GM21723 (cell line): ENCODE measurements at regions not wholly inside any gene's neighbourhood (a gene's known extent, or its start where the extent isn't known, plus 50 kb on each side); places are given as distances from the start of the nearest gene placed in this dataset.

Experiments
- ATAC-seq: cut with Tn5 transposase; IDR thresholded peaks from one replicate; pipeline ENCODE4 v1.9.1; 2021; ENCODE audit warnings: mild to moderate bottlenecking, moderate library complexity; ENCODE audit not compliant: unreplicated experiment

DNA sequence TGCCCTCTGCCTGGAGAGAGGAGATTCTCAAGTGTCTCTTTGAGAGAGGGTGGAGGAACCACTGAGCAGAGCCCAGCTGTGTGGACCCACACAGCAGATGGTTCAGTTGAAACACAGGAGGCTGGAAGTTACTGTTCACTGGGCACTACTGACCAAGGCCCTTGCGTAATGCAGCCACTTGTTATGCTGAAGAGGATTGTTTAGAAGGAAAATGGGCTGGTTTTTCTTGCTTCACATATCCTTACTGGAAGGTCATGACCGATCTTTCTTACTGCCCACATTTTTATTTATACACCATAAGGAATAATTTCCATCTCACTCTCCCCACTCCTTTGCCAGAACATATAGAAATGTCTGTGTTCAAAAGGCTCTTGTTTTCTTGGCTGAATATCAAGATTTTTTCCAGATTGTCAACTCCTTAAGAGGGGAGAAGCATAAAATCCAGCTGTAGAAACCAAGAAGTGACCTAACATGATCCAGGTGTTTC lies 375.1 kb upstream of the DDHD1 start:
- no peak for ATAC-seq

DNA sequence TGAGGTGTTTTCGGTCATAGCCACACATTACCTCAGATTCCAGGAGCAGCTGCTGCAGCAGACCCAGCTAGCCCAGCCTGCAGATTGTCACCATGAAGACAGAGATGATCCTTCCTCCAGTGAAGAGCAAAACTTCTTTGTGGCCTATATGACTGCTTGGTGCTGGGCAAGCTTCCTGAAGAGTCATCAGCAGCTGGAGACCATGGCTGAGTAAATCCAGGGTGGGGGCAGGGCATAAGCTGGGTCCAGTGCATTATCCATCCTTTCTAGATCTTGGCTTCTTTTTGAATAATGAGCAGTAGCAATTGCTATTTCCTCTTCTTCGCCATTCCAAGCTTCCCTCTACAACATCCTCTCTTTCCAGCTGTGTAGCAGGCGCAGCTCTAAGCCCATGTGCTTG lies 373.1 kb upstream of the DDHD1 start:
- ATAC-seq = no peak

DNA sequence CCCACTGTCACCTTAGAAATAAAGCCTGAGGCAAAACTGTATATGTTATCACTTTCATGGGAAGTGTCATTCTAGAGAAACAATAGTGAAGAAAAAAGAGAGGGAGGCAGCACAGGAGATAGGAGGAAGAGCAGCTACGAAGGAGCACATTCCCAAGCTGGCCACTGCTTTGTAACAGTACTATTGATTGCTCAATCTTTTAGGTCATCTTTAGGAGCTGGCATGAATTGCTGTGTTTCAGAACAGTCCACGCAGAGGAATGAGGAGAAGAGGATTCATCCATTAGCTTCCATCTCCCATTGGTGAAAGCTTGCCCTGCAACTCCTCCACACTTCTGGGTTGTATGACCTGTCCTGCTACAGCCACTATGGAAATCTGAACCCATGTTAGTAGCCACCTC lies 372.5 kb upstream of the DDHD1 start:
- ATAC-seq = no peak

DNA sequence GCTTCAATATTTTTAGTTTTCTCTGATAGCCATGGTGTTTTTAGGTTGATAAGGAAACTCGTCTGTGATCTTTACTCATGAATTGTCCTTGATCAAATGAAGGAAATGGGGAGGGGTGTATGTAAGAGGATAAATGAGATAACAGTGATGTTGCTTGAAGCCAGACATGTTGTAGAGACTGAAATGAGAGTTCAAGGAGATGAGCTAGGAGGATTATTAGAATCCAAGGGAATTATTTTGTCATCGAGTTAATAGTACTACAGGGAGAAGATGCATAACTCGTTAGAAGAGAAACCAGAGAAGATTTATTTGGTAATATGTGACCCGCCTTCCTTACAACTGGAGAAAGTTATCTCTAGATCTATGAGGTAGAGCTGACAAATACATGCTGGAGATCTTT lies 371.3 kb upstream of the DDHD1 start:
- ATAC-seq = no peak

DNA sequence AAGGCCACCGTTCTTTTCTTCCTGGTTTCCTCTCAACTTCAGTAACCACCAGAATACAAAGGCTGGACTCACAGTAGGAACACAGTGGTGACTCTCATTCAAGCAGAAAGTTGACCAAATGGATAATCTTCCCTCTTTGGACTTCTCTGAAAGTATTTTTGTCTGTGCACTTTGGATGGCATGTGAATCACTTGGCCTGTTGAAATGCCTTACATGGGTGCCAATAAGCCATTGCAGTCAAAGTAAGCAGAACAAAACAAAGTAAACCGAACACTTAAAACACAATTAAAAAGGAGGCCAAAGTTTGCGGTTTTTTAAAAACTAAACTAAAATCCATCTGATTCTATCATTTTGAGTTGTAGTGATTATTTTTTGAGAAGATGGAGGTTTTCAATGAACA lies 370.1 kb upstream of the DDHD1 start:
- no peak for ATAC-seq

DNA sequence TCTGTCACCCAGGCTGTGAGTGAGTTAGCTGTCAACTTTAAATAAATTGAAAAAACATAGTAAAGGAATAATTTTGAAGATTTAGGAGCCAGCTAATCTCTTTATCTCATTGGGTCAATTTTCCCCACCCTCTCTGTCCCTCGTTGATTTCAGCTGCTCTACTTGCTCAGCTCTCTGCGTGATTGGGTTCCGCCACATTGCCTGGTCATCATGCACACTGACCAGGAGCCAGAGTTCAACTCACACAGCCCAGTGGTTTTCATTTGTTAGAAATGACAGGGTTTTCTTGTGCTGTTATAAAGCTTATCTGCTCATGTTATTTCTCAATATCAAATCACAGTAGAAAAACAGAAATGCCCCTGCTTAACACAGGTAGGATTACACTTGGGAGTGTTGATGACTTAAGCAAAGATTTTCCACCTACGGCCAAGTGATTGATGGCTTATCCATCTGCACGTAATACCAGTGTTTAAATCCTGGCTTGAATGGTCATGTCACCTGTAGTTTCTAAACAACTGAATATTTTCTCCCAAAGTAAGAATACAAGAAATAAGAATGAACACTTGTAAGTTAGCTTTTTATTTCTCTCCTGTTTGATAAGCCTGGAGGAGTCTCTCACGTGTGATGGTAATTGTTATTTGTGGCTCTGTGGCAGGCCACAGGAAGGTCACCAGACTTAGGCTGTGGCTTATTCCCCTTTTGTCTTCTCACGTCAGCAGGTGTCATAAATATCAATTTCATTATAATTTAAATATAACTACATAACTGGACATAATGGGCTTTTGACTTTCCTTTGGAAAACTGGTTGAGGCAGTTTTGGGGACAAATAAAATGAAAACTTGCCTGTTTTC lies 367.2 kb upstream of the DDHD1 start:
- ATAC-seq = no peak

DNA sequence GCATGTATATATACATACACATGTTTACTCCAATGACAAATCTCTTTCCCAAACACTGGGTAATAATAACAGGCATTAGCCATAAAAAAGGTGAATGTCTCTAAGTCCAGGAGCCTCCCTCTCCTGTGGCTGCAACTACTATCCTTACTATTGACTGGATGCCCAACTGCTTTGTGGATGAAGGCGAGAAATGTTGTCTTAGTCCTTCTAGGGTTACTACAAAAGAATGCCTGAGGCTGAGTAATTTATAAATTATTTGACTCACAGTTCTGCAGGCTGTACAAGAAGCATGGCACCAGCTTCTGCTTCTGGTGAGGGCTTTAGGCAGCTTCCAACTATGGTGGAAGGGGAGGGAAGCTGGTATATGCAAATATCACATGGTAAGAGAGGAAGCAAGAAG lies 366.0 kb upstream of the DDHD1 start:
- ATAC-seq = no peak

DNA sequence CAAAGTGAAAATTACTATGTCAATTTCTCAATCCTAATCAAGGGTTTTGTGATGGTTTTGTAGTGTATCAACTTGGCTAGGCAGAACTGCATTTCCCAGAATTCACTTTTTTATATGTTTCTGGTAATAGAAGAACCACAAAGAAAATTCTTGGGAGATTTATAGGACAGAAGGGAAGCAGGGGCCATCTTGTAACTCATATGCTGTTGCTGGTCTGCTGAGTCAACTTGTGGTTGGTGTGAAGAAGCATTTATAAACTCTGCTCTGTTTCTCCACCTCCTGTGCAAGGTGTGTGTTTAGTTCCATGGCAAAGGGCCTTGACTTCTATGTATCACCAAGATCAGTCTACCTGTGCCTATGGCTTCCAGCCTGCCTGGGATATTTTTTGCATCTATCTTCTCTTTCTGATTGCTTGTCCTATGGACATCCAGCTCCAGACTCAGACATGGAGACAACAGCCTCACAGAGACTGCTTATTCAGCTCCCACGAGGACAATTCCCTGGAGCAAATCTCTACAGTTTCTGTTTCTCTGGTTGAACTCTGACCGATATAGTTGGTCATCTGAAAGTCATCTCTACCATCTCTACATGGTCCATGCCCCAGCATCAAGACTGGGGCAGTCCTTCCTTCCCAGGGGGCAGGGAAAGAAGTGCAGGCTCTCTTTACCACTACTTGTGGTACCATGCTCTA lies 364.3 kb upstream of the DDHD1 start:
- no peak for ATAC-seq

DNA sequence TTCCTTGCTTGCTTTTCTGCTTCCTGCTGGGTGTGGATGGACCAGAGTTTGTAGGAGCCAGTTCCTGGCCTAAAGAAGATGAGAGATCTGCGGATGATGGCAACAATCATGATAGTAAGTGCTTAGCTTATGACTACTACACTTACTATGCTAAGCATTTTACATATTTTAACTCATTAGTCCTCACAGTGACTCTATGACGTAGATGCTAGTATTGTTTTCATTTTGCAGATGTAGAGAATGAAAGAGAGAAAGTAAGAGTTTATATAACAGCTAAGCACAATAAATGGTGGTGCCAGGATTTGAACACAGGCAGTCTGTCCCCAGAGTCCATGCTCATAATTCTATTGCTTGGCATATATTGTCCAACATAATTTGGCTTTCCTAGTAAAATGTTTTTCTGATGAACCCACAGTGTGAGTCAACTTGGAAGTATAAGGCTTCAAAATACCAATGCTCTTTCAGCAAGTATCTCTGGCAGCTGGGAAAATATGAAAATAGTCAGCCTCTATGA lies 363.2 kb upstream of the DDHD1 start:
- no peak for ATAC-seq

DNA sequence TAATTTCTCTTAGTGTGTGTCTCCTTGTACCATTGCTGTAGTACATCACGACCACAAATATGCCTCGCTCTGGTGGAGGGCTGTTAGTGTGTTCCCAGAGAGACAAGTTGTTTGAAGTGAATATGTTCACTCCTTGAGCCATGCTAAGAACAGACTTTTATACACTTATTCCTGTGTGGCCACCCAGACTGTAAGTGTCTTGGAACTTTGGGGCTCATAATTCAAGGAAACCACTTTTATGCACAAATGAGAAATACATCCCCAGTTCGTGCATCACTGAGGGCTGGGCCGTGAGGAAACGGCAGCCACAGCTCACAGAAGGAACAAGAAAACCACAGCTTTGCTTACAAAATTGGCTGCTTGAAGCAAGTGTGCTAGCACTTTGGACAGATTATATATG lies 362.2 kb upstream of the DDHD1 start:
- ATAC-seq = no peak

DNA sequence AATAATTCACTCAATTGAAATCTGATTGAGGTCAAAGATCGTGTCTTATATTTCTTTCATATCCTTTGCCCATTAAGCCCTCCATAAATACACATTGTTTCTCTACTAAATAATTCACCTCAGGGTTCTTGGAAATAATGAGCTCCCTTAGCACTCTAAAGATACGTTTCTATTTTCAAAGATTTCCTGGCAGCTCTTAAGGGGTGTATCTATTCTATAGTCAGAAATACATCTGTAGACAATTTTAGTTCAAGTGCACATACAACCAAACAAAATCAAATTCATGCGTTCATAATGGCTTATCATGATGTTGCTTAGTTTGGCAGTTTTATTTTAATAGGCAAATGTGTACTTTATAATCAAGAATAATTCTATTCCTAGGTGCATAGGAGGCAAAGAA lies 361.1 kb upstream of the DDHD1 start:
- ATAC-seq = no peak

DNA sequence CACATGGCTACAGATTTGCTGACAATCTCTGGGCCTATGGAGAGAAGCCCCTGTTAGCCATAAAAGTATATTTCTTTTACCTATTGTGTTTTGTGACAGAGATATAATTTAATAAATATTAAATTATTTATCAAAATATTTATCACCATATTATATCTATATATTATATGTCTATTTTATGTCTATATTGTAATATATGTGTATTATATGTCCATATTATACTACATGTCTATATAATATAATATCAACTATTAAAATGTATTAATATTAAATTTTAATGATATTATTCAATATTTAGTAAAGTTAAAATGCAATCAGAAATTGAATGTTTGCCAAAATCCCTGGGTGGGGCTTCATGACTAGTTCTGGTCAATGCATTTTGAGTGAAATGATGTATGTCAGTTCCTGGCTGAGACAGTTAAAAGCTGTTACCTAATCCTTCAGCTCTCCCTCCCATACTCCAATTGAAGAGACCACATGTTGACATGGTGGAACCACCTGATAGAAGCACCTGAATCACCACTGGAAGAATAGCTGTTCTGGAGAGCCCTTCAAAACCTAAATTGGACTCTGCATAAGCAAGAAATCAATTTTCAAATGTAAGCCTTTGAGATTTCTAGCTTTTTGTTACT lies 357.3 kb upstream of the DDHD1 start:
- no peak for ATAC-seq

DNA sequence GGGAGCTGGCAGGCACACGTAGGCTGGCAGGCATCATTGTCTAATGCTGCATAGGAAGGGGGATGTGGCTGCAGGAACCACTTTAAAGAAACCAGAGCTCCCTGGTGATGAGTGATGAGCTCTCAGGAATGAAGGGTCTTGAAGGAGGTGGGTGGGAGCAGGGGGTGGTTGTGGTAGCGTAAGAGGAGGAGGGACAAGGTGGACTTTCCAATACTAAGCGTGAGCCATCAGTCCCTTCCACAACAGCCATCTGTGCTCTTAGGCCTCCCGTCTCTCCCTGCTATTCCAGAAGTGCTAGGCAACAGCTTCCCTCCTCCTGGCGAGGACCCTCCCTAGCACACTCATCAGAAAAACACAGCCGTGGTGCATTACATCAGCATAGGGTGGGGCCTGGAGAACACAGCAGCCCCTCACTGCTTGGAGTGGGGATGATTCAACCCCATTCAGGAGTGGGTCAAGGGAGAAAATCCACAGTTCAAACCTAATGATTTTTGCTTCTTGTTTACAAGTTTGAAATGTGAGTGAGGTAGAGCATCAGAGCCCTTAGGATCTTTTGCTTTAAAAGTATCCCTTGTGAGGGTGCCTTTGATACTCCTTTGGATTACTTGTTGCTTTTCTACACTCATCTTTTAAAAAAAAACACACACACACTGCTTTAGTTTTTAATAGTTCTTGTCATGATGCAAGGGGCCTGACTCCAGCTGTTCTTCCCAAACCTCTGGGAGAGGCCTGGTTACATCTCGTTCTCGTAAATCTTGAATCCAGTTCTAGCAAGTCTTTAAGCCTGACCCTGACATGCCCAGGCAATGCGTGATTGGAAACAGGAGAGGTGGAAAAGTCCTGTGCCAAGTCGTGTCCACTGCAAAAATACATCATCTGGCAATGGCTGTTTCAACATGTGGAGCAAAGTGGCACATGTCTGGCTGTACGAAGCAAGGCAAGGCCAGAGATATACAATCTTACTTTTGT lies 356.4 kb upstream of the DDHD1 start:
- no peak for ATAC-seq

DNA sequence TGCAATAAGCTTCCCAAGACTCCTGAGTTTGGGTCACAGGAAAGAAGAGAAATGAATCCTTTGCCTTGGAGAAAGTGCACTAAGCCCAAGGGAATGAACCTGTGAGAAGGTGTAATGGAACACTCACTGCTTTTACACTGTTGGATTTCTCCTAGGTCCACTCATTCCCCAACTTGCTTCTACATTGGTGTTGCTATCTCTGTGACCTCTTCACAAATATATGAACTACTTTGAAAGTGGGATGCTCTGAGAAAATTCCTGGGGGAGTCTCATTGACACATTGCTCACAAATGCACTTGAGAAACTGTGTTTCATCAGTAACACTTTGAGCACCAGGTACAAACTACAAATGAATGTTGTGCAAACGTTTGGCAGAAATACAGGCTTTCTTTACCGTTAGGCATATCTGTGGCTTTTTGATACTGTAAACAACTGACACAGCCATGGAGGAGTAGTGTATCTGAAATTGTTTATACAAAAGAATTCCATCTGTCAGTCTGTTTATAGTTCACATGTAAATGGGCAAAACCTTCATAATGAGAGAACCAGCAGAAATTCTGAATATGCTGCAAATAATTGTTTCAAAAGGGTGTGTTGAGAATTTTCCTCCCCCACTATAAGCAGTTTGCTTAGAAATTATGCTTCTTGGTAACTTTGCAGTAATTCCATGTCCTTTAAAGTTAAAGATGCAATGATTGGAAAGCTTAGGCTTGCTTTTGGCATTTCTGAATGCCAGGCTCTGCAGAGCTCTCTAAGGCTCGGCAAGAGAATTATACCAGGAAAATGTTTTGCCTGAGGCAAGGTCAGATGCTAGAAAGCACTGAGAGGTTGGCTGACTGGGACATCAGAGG lies 348.5 kb upstream of the DDHD1 start:
- no peak for ATAC-seq

DNA sequence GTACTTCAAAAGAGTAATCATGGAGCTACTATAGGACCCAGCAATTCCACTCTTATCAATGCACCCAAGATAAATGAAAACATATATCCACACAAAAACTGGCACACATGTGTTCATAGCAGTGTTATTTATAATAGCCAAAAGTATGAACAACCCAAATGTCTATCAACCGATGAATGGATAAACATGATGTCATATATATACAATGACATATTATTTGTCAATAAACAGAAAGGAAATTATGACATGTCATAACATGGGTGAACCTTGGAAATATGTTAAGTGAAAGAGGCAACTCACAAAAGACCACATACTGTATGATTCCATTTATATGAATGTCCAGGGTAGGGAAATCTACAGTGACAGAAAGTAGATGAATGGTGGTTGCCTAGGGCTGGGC lies 347.1 kb upstream of the DDHD1 start:
- ATAC-seq = no peak

DNA sequence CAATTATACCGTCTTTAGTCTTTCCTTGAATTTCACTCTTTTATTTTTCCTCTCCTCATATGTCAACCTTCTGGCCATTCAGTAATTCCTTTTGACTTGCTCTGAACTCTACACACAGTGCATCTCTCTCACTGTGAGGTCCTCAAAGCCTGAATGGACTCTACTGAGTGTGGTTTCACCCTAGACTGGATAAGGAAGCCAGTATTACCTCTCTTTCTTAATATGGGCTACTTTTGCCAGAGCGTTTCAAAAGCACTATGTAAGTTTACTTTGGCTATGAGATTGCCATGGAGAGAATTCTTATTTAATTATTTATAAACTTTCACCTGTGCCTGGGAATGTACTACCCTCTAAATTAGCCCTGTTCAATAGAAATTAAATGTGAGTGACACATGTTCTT lies 343.5 kb upstream of the DDHD1 start:
- ATAC-seq = no peak

DNA sequence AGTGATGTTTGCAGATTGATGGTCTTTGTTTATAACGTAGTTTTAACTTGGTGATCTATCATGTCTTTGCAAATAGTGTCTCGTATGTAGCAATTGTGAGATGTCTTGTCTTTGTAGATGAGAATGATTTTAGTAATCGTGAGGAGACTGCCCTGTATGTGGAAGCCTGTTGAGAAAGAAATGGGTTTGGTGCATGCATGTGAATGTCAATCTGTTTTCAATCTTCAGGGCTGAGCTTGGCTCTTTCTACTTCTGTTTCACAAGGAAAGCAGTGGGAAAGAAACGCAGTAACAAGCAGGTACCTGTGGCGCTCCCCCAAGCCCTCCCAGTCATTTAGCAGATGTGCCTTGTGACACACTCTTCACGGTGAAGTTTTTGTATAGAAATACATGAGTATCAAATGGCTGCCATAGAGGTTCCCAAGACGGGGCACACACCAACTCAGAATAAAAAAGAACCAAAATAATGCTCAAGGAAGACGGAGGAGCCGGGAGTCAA lies 342.8 kb upstream of the DDHD1 start:
- no peak for ATAC-seq

DNA sequence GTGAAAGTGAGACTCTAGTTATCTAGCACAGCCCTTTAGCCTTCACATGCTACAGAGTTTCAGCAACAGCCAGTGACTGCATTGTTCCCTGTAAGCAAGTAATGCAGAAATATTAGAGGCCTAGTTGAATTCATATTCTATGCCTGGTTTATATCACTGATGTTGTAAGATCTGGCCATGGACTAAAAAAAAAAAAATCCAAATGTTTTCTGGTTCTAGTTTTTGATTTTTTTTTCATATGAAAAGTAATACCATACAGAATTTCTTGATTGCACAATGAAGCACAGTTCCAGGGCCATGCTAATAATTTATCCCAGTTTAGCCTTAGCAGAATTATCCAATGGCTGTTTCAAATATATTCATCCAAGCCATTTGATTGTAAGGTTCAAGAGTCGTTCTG lies 341.5 kb upstream of the DDHD1 start:
- ATAC-seq = no peak

DNA sequence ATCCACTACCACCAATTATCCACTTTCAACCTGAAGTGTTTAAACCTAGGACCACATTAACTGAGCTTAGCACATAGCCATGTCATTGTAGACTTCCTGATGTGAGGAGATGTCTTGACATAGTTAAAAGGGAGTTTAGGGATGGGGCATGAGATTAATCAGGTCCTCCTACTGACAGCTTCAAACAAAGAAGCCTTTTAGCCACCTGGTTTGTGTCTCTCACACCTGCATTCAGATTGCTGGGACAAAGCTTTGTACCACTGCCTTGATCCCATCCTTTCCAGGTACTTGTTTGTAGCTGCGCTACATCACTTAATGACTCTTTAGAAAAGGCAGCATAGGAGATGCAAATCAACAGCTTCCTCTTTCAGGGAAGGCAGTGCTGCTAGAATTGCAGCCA lies 340.7 kb upstream of the DDHD1 start:
- ATAC-seq = no peak
